HG02884 (cell line): ENCODE measurements at regions not wholly inside any gene's neighbourhood (a gene's known extent, or its start where the extent isn't known, plus 50 kb on each side); places are given as distances from the start of the nearest gene placed in this dataset.
"Not testable (repeated sequence)": the region's sequence is repeated elsewhere in the genome, so short reads cannot be mapped to it uniquely, and the experiment has no call there.

Experiments used
- ATAC-seq: cut with Tn5 transposase; IDR thresholded peaks from one replicate; pipeline ENCODE4 v1.9.1; 2021; ENCODE audit warnings: mild to moderate bottlenecking, moderate library complexity; ENCODE audit not compliant: unreplicated experiment

DNA sequence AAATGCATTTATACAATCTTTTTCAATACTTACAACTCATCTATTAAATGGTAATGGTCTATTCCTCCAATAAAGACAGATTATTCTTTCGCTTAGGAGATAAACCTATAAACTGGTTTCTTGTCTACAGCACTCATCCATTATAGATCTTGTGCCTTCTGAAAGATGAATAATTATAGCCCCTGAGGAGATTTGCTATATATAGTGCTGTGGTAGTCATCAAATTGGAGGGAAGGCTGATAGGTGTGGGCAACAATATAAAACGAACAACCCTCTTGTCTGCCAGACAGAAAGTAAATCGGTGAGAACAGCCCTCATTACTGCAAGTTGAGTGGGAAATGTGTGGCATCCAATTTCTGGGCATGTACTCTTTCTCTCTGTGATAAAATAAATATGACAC is 292.5 kb upstream of the CNR1 start:
- ATAC-seq = no peak

DNA sequence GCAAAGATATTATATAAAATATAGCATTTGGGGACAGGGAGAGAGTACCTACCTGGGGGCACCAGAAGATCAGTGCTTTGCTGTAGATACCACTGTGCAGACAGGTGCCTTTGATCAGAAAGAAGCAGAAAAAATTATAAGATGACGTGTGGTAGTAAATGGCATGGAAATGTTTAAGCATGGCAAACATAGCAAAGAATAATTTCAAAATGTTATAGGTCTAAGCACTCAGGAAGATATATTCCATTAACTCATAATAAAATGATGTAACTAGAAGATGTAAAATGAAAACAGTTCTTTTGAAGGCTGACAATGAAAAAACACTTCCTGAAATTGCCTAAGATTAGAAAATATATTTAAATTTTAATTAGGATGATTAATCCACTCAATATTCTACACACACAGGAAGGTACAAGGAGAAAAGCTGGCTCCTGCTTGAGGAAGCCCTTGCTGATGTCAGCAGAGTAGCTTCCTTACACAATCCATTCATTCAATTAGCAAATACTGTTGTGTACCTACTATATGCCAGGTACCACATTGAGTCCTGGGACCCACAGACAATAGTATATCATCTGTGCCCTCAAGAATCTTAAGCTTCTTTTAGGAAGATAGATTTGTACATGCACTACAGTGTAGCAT is 290.2 kb upstream of the CNR1 start:
- no peak for ATAC-seq

DNA sequence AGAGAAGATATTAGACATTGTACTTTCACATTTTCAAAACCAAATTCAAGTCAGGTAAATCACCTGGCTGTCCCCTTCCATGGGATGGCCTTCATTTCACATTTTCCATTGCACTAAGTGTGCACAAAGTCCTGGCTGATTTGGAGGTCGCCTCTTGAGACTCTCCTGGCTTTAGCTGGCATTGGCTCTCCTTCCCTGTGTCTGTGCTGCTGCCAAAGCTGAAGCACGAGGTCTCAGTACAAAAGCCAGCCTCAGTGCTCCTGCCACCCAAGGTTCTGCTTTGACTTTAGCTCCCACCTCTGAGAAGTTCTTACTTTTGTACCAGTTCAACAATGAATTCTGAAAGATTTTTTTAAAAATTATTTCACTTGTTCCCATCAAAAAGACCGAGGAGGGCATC is 289.2 kb upstream of the CNR1 start:
- ATAC-seq = no peak

DNA sequence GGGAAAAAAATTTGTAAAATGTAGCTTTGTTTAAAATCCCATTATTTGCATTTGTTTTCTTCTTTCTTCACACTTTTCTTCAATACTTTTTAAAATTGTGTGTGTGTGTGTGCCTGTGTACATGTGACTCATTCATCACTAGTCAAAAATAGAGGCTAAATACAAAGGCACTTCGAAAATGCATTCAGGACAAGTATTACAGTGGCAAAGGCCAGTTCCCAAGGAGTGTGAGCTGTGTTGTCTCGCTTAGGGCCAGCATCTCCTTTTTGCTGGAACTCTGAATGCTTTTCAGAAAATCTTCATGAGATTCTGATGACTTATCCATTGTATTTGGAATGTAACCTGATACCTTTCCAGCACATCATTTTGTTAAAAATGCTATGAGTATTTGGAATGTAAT is 288.5 kb upstream of the CNR1 start:
- no peak for ATAC-seq

DNA sequence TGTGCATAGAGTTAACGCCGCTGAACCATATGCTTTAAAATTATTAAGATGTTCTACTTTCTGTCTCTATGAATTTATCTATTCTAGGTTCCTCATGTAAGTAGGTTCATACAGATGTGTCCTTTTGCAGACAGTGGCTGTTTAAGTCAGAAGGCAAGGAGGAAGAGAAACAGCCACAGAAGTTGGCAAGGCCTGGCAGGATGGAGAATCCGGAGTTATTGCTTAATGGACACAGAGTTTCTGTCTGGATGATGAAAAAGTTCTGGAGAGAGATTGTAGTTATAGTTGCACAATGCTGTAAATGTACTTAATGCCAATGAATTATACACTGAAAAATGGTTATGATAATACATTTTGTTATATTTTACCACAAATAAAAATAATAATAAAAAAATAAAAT is 283.6 kb upstream of the CNR1 start:
- ATAC-seq = no peak

DNA sequence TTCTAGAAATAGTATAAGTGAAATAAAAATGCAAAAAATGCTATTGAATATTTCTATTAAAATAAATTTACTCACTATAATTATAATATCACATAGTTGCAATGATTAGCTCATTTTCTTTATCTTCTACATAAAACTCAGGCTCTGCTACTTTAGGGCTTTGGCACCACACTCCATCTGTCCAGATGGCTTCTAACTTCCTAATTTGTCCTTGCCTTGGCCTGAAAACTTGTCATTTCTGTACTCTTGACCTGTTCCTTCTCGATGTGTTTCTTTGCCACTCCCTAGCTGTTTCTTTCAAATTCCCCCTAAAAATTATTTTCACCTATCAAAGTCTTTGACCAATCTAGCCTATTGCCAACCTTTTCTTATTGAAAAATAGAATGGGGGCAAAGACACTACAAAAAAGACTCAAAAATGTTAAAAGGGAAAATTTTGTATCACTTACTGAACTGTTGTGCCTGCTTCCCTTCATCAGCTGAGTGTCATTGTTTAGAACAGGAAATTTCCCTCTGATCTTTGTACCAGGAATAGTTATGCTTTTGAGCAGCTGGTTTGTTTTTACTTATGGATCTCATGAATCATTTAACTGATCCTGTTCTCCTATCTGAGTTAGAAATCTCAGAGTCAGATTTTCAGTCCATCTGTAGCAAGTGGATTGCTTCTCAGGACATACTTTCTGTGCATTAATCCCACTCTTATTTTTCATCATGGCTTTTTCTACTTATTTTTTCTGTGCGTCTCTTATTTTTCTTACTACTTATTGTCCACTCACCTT is 279.2 kb upstream of the CNR1 start:
- ATAC-seq = no peak

DNA sequence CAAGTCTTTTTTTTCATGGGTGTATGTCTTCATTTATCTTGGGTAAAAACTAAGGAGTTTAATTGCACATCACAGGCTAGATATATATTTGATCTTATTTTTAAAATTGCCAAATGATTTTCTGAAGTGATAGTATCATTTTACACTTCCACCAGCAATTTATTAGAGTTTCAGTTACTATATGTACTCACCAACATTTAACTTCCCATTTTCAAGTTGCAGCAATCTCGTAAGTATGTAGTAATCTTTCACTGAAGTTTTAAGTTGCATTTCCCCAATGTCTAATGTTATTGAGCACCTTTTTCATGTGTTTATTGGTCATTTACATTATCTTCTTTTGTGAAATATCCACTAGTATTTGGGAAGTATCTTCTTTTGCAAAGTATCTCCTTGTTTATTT is 277.4 kb upstream of the CNR1 start:
- no peak for ATAC-seq

DNA sequence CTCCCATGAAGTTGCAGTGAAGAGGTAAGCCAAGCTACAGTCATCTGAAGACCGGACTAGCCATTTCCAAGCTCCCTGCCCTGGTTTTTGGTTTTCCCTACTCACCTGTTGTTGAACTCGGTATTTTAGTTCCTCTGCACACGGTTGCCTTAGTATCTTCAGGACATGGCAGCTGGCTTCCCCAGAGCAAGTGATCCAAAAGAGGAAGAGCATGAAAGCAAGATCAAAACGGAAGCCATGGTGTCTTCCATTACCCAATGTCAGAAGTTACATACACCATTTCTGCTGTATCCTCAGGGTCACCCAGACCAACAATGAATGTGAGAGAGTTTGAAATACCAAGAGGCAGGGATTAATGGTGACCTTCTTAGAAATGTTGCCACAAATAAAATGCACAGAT is 276.6 kb upstream of the CNR1 start:
- no peak for ATAC-seq

DNA sequence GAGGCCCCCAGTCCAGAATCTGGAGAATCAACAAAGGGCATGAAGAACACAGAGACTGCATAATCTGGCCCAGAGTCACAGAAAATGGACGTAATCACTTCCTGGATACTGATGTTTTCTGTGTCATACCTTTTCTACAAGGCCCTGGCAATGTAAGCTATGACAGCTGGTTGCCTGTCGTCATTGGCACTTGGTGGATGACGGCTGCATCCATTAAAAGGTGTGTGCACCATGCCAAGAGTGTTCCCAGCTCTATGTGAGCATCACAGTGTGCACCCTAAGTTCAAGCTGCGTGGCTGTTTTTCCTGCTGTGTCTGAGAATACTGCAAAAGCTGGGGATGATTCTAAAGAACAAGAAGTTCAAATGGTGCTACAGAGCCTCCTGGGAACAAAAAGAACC is 275.2 kb upstream of the CNR1 start:
- no peak for ATAC-seq

DNA sequence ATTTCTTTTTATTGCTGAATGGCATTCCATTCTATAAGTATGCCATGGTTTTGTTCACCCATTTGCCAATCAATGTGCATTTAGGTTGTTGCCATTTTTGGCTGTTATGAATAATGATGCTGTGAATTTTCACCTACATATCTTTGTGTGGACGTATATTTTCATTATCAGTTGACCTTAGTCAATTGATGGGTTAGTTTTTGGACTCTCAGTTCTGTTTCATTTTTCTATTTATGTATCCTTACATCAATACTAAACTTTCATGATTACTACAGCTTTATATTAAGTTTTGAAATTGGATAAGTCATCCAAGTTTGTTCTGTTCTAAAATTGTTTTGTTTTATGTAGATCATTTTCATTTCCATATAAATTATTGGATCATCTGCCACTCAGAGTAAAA is 261.9 kb upstream of the CNR1 start:
- ATAC-seq = no peak

DNA sequence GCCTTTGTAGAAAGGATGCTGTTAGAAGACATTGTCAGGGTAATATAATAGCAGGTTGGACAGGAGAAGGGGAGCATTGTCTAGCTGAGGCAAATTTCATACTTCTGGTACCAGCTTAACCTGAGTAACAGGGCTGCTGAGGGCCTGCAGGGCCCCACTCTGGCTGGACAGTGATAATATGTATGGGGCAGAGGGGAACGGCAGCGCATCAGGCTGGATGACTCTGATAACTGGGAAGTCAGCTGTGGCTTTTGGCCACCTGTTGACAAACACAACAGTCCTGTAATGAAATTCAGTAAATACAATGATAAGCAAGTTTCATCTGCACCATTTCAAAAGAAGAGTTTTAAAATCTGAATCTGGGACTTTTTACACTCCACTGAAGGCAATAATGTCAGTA is 259.9 kb upstream of the CNR1 start:
- no peak for ATAC-seq

DNA sequence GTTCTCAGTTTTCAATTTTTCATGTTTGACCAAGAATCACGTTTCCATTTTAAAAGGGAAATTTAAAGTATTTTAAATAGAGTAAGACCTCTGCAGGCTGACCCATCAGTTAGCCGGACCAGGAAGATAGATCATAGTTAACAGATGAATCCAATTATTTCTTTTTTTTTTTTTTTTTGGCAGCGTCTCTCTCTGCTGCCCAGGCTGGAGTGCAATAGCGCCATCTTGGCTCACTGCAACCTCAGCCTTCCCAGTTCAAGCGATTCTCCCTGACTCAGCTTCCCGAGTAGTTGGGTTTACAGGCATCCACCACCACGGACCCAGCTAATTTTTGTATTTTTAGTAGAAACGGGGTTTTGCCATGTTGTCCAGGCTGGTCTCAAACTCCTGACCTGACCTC is 256.7 kb upstream of the CNR1 start:
- ATAC-seq = no peak

DNA sequence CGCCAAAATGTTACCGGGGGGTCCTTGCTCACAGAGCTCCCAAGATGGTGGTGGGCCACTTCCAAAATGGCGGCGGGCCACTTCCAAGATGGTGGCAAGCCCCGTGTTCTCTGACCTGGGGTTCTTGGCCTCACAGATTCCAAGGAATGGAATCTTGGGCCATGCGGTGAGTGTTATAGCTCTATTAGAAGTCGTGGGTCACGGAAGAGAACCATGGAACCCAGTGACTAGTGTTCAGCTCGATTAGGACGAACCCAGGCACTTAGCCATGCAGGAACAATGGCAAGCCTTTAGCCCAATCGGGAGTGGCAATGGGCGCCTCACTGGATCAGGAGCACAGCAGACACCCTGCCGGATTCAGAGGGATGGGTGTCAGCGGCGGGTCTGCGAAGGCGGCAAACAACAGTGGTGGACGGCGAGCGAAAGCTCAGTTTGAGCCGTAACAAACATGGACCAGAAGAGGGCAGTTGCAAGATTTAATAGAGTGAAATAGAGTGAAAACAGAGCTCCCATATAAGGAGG is 254.9 kb upstream of the CNR1 start:
- ATAC-seq = not testable (repeated sequence)

DNA sequence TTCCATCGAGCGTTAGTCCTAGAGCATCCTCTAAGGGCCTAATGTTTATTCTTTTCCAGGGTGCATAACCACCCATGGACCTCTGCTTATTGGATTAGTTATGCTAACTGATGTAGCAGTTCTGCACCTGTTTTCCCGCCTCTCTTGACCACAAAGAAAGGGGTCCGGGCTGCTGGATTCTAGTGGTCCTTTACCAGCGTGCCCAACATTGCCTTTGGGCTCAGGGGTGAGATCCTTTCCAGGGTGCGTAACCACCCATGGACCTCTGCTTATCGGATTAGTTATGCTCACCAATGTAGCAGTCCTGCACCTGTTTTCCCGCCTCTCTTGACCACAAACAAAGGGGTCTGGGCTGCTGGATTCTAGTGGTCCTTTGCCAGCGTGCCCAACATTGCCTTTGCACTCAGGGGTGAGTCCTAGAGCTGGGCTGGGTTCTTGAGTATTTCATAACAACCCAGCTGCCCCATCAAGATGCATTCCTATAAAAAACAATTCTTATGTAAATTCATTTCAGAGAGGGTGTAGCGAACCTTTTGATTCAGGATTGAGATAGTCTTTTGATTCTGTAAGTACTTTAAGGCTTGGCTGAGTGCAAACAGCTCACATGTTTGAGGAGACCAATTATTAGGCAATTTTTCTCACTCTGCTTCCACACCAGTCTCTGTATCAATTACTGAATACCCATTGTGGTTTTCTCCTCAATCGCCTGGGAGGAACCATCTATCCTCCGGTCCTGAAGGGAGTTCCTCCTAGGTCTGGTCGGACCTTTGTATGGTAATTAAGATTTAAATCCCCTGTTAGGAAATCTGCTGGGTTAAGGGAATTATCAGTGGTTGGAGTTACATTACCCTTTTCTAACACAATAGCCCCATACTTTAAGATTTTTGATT is 253.0 kb upstream of the CNR1 start:
- not testable (repeated sequence) for ATAC-seq

DNA sequence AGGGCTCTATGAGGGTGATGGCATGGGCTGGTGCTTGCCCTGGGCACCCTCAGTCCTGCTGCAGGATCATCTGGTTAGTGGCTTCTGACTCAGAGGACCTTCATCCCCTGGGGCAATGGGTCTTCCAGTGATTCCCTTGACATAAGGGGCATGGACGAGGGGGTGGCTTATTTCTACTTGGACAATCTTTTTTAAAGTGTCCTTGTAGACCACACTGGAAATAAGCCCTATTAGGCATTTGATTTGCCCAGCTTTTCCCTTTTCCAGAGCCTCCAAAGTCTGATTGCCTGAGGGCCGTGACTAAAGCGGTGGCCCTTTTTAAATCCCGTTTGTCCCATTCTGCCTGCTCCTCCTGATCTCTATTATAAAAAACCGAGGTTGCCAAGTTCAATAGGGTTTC is 251.2 kb upstream of the CNR1 start:
- not testable (repeated sequence) for ATAC-seq

DNA sequence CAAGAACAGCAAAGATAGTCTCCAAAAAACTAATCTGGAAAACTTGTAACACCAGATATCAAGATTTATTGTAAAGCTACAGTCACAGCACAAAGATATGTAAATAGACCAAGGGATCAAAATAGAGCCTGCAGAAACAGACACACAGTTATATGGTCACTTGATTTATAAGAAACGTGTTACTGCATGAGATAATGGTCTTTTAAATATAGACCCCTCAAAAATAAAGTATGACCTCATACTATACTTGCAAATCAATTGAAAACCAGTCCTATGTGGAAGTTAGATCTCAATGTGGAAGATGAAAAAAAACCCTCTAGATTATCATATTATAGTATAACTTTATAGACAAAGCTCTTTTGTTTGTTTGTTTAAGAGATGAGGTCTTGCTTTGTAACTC is 247.3 kb upstream of the CNR1 start:
- no peak for ATAC-seq

DNA sequence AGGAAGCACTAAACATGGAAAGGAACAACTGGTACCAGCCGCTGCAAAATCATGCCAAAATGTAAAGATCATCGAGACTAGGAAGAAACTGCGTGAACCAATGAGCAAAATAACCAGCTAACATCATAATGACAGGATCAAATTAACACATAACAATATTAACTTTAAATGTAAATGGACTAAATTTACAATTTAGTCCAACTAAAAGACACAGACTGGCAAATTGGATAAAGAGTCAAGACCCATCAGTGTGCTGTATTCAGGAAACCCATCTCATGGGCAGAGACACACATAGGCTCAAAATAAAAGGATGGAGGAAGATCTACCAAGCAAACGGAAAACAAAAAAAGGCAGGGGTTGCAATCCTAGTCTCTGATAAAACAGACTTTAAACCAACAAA is 242.2 kb upstream of the CNR1 start:
- not testable (repeated sequence) for ATAC-seq

DNA sequence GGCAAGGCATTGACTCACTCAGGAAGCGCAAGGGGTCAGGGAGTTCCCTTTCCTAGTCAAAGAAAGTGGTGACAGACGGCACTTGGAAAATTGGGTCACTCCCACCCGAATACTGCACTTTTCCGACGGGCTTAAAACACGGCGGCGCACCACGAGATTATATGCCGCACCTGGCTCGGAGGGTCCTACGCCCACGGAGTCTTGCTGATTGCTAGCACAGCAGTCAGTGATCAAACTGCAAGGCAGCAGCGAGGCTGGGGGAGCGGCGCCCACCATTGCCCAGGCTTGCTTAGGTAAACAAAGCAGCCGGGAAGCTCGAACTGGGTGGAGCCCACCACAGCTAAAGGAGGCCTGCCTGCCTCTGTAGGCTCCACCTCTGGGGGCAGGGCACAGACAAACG is 240.5 kb upstream of the CNR1 start:
- not testable (repeated sequence) for ATAC-seq

DNA sequence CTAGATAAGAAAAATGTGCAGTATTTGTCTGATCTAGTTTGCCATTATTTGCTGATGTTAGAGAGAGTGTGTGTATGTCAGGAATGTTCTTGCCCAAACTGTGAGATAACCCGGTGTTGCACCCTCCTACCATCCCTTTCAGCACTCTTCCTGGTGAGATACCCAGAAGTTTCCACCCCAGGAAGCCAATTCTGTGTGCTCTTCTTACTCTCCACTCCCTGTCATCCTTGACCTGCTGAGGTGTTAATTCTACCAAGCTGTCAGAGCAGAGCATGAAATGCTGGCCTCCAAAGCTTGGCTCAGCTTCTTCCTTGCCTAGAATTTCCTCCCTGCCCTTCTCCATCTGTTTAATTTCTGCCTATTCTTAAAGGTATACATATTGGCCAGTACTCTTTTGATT is 237.3 kb upstream of the CNR1 start:
- no peak for ATAC-seq

DNA sequence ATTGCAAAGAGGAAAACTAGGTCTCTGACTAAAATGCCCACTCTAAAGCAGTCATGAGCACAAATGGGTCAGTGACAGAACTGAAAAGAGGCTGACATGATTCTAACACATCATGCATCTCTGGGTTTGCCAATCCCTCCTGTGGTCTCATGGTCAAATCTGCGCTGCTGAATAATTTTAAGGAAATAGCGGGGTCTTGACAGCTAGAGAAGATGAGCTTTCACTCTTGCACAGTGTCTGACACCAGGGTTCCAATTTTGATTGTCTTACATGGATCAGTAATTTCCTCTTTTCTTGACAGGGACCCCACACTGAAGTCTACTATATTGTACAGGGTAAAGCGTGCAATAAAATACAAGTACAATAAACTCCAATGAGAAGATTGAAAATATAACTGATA is 236.8 kb upstream of the CNR1 start:
- ATAC-seq = no peak

DNA sequence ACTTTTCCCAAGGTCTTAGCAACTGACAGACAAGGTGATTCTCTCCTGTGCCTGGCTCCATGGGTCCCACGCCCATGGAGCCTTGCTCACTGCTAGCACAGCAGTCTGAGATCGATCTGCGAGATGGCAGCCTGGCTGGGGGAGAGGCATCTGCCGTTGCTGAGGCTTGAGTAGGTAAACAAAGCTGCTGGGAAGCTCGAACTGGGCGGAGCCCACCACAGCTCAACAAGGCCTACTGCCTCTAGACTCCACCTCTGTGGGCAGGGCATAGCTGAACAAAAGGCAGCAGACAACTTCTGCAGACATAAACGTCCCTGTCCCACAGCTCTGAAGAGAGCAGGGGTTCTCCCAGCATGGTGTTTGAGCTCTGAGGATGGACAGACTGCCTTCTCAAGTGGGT is 224.9 kb upstream of the CNR1 start:
- not testable (repeated sequence) for ATAC-seq

DNA sequence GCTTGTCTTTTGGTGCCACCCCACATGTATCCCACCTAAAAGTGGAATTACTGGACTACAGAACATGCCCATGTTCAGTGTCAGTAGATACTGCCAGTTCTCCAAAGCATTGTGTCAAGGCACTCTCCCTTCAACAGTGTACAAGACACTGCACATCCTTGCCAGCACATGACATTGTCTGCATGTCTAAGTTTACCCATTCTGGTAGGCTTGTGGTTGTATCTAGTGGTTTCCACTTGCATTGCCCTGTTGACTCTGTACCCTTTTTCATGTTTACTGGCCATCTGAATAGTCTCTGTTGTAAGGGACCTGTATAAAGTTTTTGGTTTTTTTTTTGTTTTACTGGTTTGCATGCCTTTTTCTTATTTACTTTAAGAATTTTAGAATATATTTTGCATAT is 222.4 kb upstream of the CNR1 start:
- ATAC-seq = no peak
